ENCODE measurements at regions not wholly inside any gene's neighbourhood (a gene's known extent, or its start where the extent isn't known, plus 50 kb on each side); places are given as distances from the start of the nearest gene placed in this dataset.
"Not testable (repeated sequence)": the region's sequence is repeated elsewhere in the genome, so short reads cannot be mapped to it uniquely, and the experiment has no call there.

DNA sequence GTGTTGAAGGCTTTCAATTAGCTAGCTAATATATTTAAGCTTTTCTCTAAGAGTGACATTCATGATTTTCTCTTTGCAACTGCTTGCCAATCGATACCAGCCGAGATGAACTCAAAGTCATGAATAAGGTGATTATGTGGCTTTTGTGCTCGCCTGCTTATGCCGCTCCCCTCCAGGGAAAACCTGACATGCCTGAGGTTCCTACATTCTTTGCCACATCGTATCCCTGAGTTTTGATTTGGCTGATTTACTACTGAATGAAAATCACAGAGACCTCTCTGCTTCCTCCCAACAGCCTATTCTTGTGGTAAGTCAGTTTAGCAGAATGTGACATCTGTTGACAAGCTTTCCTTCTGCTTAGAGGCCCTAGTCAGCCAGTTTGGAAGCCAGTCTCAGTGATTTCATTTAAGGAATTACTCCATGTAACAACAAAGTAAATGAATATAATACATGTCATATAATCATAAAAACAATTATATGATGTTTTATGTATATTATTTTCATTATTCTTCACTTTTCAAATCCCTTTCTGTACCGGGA, 513.4 kb downstream of the CSNK1G3 start:
- Mint-ChIP-seq H3K27me3 (no peaks in the 10 kb centered on the region), H3K4me3 (no peak overlapping the region), H3K27ac (no peak overlapping the region), H3K4me1 (no peaks in the 10 kb centered on the region), H3K9me3 (ENCODE audit: low read depth) (no peaks in the 10 kb centered on the region), H3K36me3 (ENCODE audit: low read depth) (no peaks in the 10 kb centered on the region)
- DNase-seq (no peak), ATAC-seq (no peak)
- intact Hi-C loops (cut with DNase I, micrococcal nuclease): no loop called here
- CTCF ChIA-PET: no interaction called here
- POLR2A ChIA-PET: no interaction called here

DNA sequence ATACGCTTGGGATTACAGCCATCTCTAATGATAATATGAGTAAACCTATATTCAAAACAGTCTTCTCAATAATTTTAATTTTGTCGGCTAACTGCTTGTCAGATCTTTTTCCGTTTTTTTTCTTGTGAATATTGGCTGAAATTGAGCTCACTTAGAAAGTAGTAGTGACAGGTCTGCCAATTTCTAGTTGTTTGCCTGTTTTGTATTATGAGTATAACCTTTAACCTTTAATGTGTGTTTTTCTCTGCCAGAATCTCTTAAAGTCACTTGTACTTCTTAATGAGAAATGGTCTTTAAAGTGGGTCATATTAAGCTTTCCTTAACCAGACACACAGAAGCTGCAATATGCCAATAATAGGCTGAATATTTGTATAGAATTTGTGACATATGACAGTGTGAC, 511.0 kb downstream of the CSNK1G3 start:
- Mint-ChIP-seq H3K4me1 (no peaks in the 10 kb centered on the region), H3K9me3 (ENCODE audit: low read depth) (no peaks in the 10 kb centered on the region), H3K27ac (no peak overlapping the region), H3K36me3 (ENCODE audit: low read depth) (no peaks in the 10 kb centered on the region), H3K27me3 (no peaks in the 10 kb centered on the region), H3K4me3 (no peak overlapping the region)
- CTCF ChIA-PET: interaction anchor here (1.0 kb wide), 1 partner anchor 19 kb away, joined by 3 read pairs; no protein-coding TSS in a partner anchor
- ATAC-seq (no peak), DNase-seq (no peak)
- POLR2A ChIA-PET: no interaction called here
- intact Hi-C loops (cut with DNase I, micrococcal nuclease): no loop called here

DNA sequence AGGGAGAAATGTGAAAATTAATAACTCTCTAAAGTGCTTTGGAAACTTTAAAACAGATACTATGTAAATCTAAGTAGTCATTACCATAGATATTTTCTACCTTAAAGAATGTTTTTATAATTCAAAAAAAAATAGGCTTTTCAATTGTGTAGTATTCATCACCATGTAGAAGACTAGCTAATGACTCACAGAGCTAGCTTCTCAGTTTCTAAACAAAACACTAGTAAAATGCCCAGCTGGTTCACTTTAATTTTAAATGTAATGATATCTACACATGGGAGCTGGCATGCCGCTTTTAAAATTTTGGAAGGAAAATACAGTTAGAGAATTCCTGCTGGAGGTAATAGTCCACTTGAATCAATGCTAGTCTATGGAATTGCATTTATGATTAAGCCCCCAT, 509.8 kb downstream of the CSNK1G3 start:
- DNase-seq (no peak), ATAC-seq (no peak)
- intact Hi-C loops (cut with DNase I, micrococcal nuclease): no loop called here
- no peak overlapping the region for H3K4me3 Mint-ChIP-seq
- CTCF ChIA-PET: interaction anchor here (2.4 kb wide), 1 partner anchor 9 kb away, joined by 5 read pairs; no protein-coding TSS in a partner anchor
- H3K9me3 Mint-ChIP-seq (ENCODE audit: low read depth): no peaks in the 10 kb centered on the region
- no peak overlapping the region for H3K27ac Mint-ChIP-seq
- POLR2A ChIA-PET: no interaction called here
- no peaks in the 10 kb centered on the region for H3K36me3 Mint-ChIP-seq (ENCODE audit: low read depth)
- no peaks in the 10 kb centered on the region for H3K27me3 Mint-ChIP-seq
- H3K4me1 Mint-ChIP-seq: no peaks in the 10 kb centered on the region

DNA sequence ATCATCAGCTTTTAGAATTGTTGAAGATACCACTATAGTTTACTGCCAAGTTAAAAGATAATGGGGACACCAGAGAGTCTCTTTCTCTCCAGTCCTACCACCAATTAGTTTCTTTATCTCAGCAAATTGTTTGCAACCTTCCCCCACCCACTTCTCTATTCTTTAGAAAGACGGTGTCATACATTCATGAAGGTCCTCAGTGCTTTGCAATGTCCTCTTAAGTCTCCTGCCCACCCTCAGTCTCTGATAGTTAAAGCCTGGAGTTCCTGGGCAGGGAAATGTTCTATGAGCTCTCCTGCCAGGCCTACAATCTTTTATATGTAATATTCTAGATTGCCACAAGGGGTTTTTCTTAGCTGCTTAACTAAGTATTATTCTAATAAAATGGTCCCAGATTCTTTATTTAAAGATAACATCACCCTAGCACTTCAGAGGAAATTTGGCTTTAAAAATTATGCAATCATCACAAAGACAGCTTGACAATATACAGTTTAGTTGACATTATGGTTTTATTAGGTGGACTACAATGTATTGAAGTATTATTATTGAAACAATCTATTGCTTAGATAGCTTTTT, 509.2 kb downstream of the CSNK1G3 start:
- ChIA-PET CTCF (interaction anchor here (0.5 to 2.4 kb wide), 3 partner anchors 9 to 22 kb away, joined by 3 to 5 read pairs (median 4); no protein-coding TSS in a partner anchor), POLR2A (no interaction called here)
- H3K4me1 Mint-ChIP-seq: no peaks in the 10 kb centered on the region
- intact Hi-C loops (cut with DNase I, micrococcal nuclease): no loop called here
- no peak overlapping the region for H3K4me3 Mint-ChIP-seq
- no peak for DNase-seq
- no peak for ATAC-seq
- H3K9me3 Mint-ChIP-seq (ENCODE audit: low read depth): no peaks in the 10 kb centered on the region
- no peak overlapping the region for H3K27ac Mint-ChIP-seq
- H3K27me3 Mint-ChIP-seq: no peaks in the 10 kb centered on the region
- H3K36me3 Mint-ChIP-seq (ENCODE audit: low read depth): no peaks in the 10 kb centered on the region

DNA sequence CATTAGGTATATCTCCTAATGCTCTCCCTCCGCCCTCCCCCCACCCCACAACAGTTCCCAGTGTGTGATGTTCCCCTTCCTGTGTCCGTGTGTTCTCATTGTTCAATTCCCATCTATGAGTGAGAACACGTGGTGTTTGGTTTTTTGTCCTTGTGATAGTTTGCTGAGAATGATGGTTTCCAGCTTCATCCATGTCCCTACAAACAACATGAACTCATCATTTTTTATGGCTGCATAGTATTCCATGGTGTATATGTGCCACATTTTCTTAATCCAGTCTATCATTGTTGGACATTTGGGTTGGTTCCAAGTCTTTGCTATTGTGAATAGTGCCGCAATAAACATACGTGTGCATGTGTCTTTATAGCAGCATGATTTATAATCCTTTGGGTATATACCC, 505.3 kb downstream of the CSNK1G3 start:
- not testable (repeated sequence) for H3K27me3 Mint-ChIP-seq, ATAC-seq, H3K4me3 Mint-ChIP-seq

DNA sequence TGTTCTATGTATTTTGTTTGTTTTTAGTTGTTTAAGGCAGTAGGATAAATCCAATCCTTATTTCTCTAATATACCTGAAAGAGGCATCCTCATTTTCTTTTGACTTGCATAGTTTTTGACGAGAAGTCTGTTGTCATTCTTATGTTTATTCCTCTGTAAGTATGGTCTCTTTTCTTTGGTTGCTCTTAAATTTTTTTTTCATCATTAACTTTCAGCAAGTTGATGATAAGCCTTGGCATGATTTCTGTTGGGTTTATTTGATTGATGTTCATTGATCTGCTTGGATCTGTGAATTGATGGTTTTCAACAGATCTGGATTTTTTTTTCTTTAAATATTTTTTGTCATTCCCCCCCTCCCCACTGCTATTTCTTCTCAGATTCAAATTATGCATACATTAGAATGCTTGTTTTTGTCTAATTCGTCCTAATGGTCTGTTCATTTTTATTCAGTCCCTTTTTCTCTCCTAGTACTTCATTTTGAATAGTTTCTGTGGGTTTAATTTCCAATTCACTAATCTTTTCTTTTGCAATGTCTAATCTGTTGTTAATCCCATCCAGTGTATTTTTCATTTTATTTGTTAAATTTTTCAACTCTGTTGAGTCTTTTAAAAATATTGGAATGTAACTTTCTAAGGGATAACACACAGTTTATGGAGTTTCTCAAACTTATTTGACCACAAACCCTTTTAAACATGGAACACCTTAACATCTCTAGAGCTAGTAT, 495.9 kb downstream of the CSNK1G3 start:
- no peaks in the 10 kb centered on the region for H3K4me1 Mint-ChIP-seq
- H3K9me3 Mint-ChIP-seq (ENCODE audit: low read depth): peaks cover 14% of the 10 kb centered on the region
- DNase-seq (no peak), ATAC-seq (no peak)
- peaks cover 2% of the 10 kb centered on the region for H3K36me3 Mint-ChIP-seq (ENCODE audit: low read depth)
- no peaks in the 10 kb centered on the region for H3K27me3 Mint-ChIP-seq
- H3K4me3 Mint-ChIP-seq: no peak overlapping the region
- CTCF ChIA-PET: no interaction called here
- no peak overlapping the region for H3K27ac Mint-ChIP-seq
- intact Hi-C loops (cut with DNase I, micrococcal nuclease): loop anchor here in 1 of 2 experiments (10.0 kb wide), 1 partner anchor 817 kb away; no protein-coding TSS in a partner anchor
- POLR2A ChIA-PET: no interaction called here

More for the DNA sequence above, 505.3 kb downstream of the CSNK1G3 start:
- H3K27ac Mint-ChIP-seq; DNase-seq; H3K4me1 Mint-ChIP-seq; intact Hi-C loops (cut with DNase I, micrococcal nuclease); POLR2A ChIA-PET; H3K36me3 Mint-ChIP-seq (ENCODE audit: low read depth); H3K9me3 Mint-ChIP-seq (ENCODE audit: low read depth); CTCF ChIA-PET: not testable (repeated sequence)

DNA sequence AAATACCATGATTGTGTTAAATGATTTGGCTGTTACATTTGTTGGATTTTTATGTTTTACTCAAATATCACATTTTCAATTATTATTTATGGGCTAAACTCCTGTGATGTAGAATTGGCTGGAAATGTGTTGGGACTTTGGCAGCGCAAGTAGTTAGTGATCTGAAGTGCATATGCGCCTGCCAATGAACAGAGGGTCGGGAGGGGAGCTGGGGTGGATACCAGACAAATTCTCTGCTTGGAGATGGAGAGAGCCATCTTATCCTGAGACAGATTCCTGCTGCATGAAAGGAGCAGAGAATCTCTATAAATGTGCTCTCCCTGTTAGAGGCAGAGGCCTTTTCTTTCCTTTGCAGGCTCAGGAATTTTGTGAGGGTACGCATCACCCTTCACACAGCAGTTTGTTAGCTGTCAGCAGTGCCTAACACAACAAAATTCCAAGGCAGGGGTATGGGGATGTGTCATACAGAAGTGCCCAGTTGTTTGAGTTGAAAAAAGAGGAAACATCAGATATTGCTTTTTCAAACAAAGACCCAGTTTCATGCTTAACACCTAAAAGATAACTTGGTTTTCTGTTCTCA, 489.1 kb downstream of the CSNK1G3 start:
- no peak for ATAC-seq
- Mint-ChIP-seq H3K4me1 (no peaks in the 10 kb centered on the region), H3K27ac (no peak overlapping the region), H3K27me3 (no peaks in the 10 kb centered on the region), H3K36me3 (ENCODE audit: low read depth) (no peaks in the 10 kb centered on the region), H3K9me3 (ENCODE audit: low read depth) (no peaks in the 10 kb centered on the region), H3K4me3 (no peak overlapping the region)
- intact Hi-C loops (cut with DNase I, micrococcal nuclease): loop anchor here in 1 of 2 experiments (10.0 kb wide), 1 partner anchor 824 kb away; no protein-coding TSS in a partner anchor
- no peak for DNase-seq
- POLR2A ChIA-PET: no interaction called here
- CTCF ChIA-PET: no interaction called here

DNA sequence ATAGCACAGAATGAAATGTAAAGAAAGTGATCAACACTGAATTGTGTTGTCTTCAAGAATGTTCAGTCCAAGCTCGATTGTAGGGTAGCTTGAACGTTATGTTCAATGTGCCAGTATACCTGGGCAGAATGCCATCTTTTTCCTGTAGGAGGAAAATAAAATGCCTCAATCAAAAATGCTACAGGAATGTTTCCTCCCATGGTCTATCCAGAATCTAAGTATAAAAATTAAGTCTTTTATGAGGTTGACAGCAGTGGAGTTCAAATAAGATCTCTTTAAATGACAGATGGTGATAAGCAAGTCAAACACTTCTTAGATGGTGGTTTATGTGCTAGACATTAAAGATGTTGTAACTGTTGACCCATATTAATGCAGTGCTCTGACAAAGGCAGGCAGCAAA, 488.6 kb downstream of the CSNK1G3 start:
- no peaks in the 10 kb centered on the region for H3K4me1 Mint-ChIP-seq
- no peak overlapping the region for H3K27ac Mint-ChIP-seq
- POLR2A ChIA-PET: no interaction called here

DNA sequence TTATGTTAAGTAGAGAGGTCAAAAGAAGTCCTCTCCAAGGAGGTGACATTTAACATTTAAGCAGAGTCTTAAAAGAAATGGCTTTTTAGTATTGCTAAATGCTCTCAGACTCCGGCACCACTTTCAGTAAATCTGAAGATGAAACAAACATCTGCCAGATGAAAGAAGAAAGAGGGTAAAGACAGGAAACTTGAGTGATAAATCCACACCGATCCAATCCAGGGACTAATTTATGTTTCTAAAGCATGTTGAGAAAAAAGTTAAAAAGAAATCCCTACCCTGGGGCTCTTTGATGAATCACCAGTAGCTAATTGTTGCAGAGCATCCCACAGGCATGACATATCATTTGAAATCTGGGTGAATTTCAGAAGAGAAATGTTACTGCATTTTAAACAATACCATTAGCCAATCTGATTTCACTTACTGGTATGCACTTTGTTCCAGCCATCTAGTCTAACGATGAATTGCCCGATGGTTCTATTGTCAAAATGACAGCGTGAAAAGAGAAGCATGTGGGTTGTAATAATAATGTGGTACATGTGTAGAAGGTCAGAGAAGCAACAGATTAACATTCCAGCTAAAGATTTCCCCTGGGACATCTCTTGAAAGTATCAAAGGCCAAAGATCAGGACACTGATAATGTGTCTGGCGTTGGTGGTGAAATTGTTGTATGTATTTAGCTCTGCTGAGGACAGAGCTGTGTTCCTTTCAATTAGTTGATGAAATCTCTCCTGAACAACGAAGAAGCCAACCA, 485.7 kb downstream of the CSNK1G3 start:
- DNase-seq (no peak), ATAC-seq (no peak)
- POLR2A ChIA-PET: no interaction called here
- Mint-ChIP-seq H3K36me3 (ENCODE audit: low read depth) (no peaks in the 10 kb centered on the region), H3K27me3 (no peaks in the 10 kb centered on the region), H3K4me3 (no peak overlapping the region), H3K4me1 (no peaks in the 10 kb centered on the region), H3K27ac (no peak overlapping the region), H3K9me3 (ENCODE audit: low read depth) (no peaks in the 10 kb centered on the region)
- CTCF ChIA-PET: no interaction called here
- intact Hi-C loops (cut with DNase I, micrococcal nuclease): no loop called here

More for the DNA sequence above, 488.6 kb downstream of the CSNK1G3 start:
- Mint-ChIP-seq H3K9me3 (ENCODE audit: low read depth) (no peaks in the 10 kb centered on the region), H3K4me3 (no peak overlapping the region), H3K36me3 (ENCODE audit: low read depth) (no peaks in the 10 kb centered on the region), H3K27me3 (no peaks in the 10 kb centered on the region)
- no peak for DNase-seq
- CTCF ChIA-PET: no interaction called here
- no peak for ATAC-seq
- intact Hi-C loops (cut with DNase I, micrococcal nuclease): loop anchor here in 1 of 2 experiments (10.0 kb wide), 1 partner anchor 824 kb away; no protein-coding TSS in a partner anchor

DNA sequence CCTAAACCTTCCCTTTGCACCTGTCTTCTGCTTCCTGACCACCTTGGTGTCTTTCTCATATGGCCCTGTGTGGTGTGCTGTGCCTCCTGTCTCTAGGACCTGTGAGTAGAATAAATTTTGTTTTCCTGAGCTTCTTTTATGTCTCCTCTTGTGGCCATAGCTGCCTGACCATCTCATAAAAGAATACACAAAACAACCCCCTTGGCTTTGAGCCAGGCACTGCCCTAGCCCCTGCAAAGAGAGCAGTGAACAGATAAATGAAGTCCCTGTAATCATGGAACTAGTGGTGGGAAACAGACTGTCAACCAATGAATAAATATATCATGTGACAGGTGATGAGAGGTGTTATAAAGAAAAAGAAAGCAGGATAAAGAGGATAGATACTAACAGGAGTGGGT, 485.1 kb downstream of the CSNK1G3 start:
- CTCF ChIA-PET: no interaction called here
- Mint-ChIP-seq H3K36me3 (ENCODE audit: low read depth) (no peaks in the 10 kb centered on the region), H3K4me1 (no peaks in the 10 kb centered on the region), H3K27me3 (no peaks in the 10 kb centered on the region), H3K9me3 (ENCODE audit: low read depth) (no peaks in the 10 kb centered on the region), H3K4me3 (no peak overlapping the region), H3K27ac (no peak overlapping the region)
- POLR2A ChIA-PET: no interaction called here
- DNase-seq (no peak), ATAC-seq (no peak)
- intact Hi-C loops (cut with DNase I, micrococcal nuclease): no loop called here

DNA sequence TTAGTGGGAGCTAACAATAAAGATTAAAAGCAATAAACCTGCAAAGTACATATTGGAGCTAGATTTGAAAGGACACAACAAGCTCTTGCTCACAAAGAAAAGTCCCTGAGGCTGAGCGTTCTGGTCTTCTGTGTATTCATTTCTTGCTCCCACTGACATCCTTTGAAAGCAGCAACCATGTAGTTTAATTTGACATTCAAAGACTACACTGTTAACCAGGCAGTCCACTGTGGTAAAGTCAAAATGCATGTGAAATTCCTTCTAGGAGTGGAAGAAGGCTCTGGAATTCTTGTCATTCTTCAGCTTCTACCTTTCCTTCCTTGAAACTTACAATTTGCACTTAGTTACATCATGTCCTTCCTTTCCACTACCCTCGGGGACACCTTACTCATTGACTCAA, 480.7 kb downstream of the CSNK1G3 start:
- Mint-ChIP-seq H3K9me3 (ENCODE audit: low read depth) (no peaks in the 10 kb centered on the region), H3K4me1 (no peaks in the 10 kb centered on the region), H3K4me3 (no peak overlapping the region), H3K27me3 (no peaks in the 10 kb centered on the region), H3K27ac (no peak overlapping the region), H3K36me3 (ENCODE audit: low read depth) (no peaks in the 10 kb centered on the region)
- POLR2A ChIA-PET: no interaction called here
- CTCF ChIA-PET: no interaction called here
- DNase-seq (no peak), ATAC-seq (no peak)
- intact Hi-C loops (cut with DNase I, micrococcal nuclease): no loop called here

All from activated CD4-positive, alpha-beta T cell treated with anti-CD3 and anti-CD28 coated beads for 36 hours (primary cell).